RWPE1 (cell line): ENCODE measurements at regions not wholly inside any gene's neighbourhood (a gene's known extent, or its start where the extent isn't known, plus 50 kb on each side); places are given as distances from the start of the nearest gene placed in this dataset.
A peak's percentile ranks its signal among the peaks of the same experiment; 100 is the strongest.

Source experiments
- CTCF ChIA-PET: fragments of 350-600 bp; sonication (Branson Sonifier 250); formaldehyde crosslinking; extraction: SDS; loops from one replicate; lab custom pipeline; 2021; lab: Yijun Ruan, JAX
- POLR2A ChIA-PET: fragments of 400-600 bp; formaldehyde crosslinking; extraction: SDS; loops from one replicate; lab custom pipeline; 2020; ENCODE audit warnings: antibody characterized with exemption; ENCODE audit not compliant: low non-redundant PET; lab: Yijun Ruan, JAX
- DNase-seq: peaks from one replicate; pipeline ENCODE4 v3.0.0; 2012; ENCODE audit warnings: low spot score
- H3K27ac ChIP-seq: fragments of 450-650 bp; 2 replicates; pipeline ENCODE4 v1.5.1; 2017
- TF ChIP-seq, protein P1 (sequence below): fragments of 450-650 bp; conservative IDR thresholded peaks from 2 replicates; pipeline ENCODE4 v1.5.1; 2017; ENCODE audit warnings: low read depth, mild to moderate bottlenecking

DNA sequence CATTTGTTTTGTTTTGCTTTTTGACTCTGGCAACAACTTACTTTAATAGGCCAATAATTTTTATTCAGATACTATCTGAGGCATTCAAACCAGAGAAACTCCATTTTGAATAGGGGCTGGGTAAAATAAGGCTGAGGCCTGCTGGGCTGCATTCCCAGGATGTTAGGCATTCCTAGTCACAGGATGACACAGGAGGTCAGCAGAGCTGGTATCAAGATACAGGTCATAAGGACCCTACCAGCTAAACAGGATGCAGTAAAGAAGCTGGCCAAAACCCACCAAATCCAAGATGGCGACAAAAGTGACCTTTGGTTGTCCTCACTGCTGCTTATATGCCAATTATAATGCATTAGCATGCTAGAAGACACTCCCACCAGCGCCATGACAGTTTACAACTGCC lies 102.2 kb upstream of the XPO1 start:
- ChIA-PET POLR2A (no interaction called here), CTCF (no interaction called here)
- TF ChIP-seq, protein P1, sequence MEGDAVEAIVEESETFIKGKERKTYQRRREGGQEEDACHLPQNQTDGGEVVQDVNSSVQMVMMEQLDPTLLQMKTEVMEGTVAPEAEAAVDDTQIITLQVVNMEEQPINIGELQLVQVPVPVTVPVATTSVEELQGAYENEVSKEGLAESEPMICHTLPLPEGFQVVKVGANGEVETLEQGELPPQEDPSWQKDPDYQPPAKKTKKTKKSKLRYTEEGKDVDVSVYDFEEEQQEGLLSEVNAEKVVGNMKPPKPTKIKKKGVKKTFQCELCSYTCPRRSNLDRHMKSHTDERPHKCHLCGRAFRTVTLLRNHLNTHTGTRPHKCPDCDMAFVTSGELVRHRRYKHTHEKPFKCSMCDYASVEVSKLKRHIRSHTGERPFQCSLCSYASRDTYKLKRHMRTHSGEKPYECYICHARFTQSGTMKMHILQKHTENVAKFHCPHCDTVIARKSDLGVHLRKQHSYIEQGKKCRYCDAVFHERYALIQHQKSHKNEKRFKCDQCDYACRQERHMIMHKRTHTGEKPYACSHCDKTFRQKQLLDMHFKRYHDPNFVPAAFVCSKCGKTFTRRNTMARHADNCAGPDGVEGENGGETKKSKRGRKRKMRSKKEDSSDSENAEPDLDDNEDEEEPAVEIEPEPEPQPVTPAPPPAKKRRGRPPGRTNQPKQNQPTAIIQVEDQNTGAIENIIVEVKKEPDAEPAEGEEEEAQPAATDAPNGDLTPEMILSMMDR = no peak
- no peak for DNase-seq
- no peak overlapping the region for H3K27ac ChIP-seq

DNA sequence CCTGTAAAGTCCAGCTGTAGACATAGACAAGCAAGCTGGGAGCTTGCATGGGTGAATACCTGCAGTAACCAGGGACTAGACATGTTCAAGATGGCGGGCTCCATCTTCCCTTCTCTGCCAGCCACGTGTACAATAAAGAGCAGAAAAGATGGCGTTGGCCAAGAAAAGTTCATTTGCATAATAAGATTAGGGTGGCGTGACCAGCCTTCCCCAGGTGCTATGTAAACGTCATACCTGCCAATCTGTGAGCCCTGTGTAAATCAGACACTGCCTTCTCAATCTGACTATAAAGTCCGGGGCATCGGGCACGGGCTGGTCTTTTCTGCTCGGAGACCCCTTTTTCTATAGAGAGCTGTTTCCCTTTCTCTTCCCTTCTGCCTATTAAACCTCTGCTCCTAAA lies 101.6 kb upstream of the XPO1 start:
- ChIA-PET POLR2A (interaction anchor here (0.5 kb wide), 1 partner anchor 42 kb away, joined by 6 read pairs; no protein-coding TSS in a partner anchor), CTCF (no interaction called here)
- TF ChIP-seq, protein P1 = no peak
- DNase-seq = no peak
- H3K27ac ChIP-seq = no peak overlapping the region

DNA sequence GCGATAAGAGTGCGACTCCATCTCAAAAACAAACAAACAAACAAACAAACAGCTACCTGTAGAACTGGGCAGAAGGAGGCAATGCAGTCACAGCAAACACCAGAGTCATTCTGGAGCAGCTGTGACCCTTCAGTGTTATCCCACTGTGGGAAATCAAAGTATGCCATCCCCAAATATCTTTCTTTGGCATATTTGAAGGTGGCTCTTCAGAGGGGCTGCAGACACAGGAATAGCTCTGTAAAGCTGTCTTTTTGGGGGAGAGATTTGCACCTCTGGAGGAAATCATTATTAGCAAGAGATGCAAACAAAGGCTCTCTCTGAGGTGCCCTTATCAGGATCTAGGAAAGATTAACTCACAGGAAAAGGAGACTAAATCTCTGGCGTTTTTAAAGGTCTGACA lies 98.5 kb upstream of the XPO1 start:
- H3K27ac ChIP-seq = no peak overlapping the region

DNA sequence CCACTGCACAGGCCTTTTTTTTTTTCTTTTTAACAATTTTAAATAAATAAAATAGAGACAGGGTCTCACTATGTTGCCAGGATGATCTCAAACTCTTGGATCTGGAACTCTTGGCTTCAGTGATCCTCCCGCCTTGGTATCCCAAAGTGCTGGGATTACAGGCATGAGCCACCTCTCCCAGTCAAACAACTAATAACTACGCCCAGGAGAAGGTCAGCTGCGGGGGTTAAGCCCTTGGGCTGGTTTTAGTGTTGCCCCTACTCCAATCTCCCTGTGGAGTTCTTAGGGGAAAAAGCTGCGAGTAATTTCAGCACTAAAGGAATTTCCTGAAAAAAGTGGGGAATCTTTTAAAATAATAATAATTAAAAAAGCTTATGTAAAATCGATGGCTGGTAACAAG lies 96.4 kb upstream of the XPO1 start:
- no peak for DNase-seq
- ChIA-PET POLR2A (interaction anchor here (0.6 kb wide), 1 partner anchor 96 kb away, joined by 3 read pairs; the partner anchor contains the start of gene XPO1), CTCF (no interaction called here)
- H3K27ac ChIP-seq = no peak overlapping the region
- TF ChIP-seq, protein P1 = no peak

More for the DNA sequence above, 98.5 kb upstream of the XPO1 start:
- CTCF ChIA-PET = no interaction called here
- no peak for DNase-seq
- TF ChIP-seq, protein P1 = no peak
- POLR2A ChIA-PET = no interaction called here

DNA sequence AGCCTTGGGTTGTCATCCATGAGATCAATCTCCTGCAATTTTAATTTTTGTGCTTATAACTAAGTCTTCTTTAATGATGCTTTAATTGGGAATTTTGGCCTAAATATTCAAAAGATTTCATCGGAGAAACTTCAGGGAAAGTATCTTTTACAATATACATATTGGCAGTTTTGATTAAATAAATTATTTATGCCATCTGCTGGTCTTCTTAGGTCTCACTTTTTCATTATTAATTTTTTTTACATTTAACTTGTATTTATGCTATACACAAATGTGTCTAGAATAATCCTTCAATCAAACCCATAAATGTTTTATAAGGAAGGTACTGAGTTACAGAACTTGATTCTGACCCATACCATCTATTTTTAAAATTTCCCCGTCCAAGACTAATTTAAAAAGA lies 95.1 kb upstream of the XPO1 start:
- no peak overlapping the region for H3K27ac ChIP-seq
- ChIA-PET POLR2A (no interaction called here), CTCF (interaction anchor here (0.6 to 0.7 kb wide), 2 partner anchors 49 to 476 kb away, joined by 3 to 6 read pairs; no protein-coding TSS in a partner anchor)
- no peak for DNase-seq
- TF ChIP-seq, protein P1 = 0 out of 2 replicates have a peak, but pooled peaks have one; percentile 11

DNA sequence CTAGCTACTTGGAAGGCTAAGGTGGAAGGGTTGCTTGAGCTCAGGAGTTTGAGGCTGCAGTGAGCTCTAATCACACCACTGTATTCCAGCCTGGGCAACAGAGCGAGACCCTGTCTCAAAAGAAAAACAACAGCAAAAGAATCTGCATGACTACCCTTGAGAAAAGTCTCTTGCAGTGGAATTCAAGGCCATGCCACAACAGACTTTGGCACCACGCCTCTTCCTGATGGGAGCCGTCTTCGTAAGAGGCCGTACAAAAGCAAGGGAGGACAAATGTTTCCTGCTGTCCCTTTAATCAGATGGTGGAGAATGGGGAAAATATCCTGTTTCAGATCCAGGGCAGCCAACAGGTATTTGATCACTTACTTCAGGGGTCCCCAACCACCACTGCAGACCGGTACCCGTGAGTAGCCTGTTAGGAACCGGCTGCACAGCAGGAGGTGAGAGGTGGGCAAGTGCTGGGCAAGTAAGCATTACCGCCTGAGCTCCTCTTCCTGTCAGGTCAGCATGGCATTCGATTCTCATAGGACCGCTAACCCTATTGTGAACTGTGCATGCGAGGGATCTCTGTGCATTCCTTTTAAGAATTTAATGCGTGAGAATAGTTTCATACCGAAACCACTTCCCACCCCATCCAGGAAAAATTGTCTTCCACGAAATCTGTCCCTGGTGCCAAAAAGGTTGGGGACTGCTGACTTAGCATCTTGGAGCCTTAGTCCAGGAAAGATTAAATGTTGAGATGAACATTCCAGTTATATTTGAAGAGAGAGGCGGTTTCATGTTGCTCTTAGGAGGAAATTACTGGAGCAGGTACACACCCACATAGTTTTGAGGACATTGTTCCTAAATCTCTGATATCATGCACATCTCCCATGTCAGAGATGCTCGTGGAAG lies 94.4 kb upstream of the XPO1 start:
- no peak overlapping the region for H3K27ac ChIP-seq
- TF ChIP-seq, protein P1 = no peak
- ChIA-PET CTCF (interaction anchor here (0.6 kb wide), 1 partner anchor 50 kb away, joined by 6 read pairs; no protein-coding TSS in a partner anchor), POLR2A (no interaction called here)
- no peak for DNase-seq
